Stomach (tissue), 4 donors: ENCODE measurements at regions not wholly inside any gene's neighbourhood (a gene's known extent, or its start where the extent isn't known, plus 50 kb on each side); places are given as distances from the start of the nearest gene placed in this dataset.

ENCODE experiments used
- EP300 ChIP-seq: sonication (generic); formaldehyde crosslinking; IDR thresholded peaks from one replicate; pipeline ENCODE4 v1.6.1; 2017; ENCODE audit warnings: antibody characterized with exemption
- POLR2A ChIP-seq, 4 donors: fragments of 450-650 bp; IDR thresholded peaks; one replicate each; pipeline ENCODE4 v1.6.1; 2016; ENCODE audit warnings: antibody characterized with exemption in 4 of 4, control low read depth in 2 of 4, mild to moderate bottlenecking in 1 of 4, moderate library complexity in 1 of 4
- POLR2AphosphoS5 ChIP-seq, 3 donors: sonication (generic); formaldehyde crosslinking; IDR thresholded peaks; one replicate each; pipeline ENCODE4 v1.6.1; 2016; ENCODE audit warnings: antibody characterized with exemption in 3 of 3
- TF ChIP-seq, protein P1 (sequence below), 7 experiments: fragments of 450-650 bp in 4 of 7; fragments of 200-600 bp in 3 of 7; sonication (generic) in 3 of 7; IDR thresholded peaks; one replicate each; pipeline ENCODE4 v1.5.1; 2016 to 2019; ENCODE audit warnings: antibody characterized with exemption in 7 of 7, control low read depth in 2 of 7, mild to moderate bottlenecking in 1 of 7

DNA sequence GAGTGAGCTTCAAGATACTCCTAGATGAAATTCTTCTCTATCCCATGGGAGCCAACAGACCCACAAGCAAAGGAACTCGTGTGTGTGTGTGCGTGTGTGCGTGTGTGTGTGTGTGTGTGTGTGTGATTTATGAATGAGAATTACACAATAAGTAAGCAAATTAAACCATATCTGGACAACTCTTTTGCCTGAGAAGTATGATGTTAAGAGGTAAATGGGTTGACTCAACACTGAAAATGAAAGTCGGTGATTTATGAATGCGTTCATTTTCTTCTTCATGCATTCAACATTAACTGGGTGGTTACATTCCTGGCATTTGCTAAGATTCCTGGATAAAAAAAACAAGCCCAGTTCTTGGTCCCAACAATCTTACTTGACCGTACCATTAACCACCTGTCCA lies 171.3 kb upstream of the ZNF462 start:
- TF ChIP-seq, protein P1, sequence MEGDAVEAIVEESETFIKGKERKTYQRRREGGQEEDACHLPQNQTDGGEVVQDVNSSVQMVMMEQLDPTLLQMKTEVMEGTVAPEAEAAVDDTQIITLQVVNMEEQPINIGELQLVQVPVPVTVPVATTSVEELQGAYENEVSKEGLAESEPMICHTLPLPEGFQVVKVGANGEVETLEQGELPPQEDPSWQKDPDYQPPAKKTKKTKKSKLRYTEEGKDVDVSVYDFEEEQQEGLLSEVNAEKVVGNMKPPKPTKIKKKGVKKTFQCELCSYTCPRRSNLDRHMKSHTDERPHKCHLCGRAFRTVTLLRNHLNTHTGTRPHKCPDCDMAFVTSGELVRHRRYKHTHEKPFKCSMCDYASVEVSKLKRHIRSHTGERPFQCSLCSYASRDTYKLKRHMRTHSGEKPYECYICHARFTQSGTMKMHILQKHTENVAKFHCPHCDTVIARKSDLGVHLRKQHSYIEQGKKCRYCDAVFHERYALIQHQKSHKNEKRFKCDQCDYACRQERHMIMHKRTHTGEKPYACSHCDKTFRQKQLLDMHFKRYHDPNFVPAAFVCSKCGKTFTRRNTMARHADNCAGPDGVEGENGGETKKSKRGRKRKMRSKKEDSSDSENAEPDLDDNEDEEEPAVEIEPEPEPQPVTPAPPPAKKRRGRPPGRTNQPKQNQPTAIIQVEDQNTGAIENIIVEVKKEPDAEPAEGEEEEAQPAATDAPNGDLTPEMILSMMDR (IDR thresholded peaks at IDR 0.05), result no peak
- no peak for TF ChIP-seq EP300
- TF ChIP-seq POLR2AphosphoS5 (IDR thresholded peaks at IDR 0.05), result no peak
- TF ChIP-seq POLR2A (IDR thresholded peaks at IDR 0.05), result no peak
